ENCODE measurements at regions not wholly inside any gene's neighbourhood (a gene's known extent, or its start where the extent isn't known, plus 50 kb on each side); places are given as distances from the start of the nearest gene placed in this dataset.

GRCh38 chr18:25764777-25765176 lies 325.6 kb downstream of the SS18 start:
- Histone ChIP-seq H3K36me3 (no peaks in the 10 kb centered on the region), H3K27ac (no peak overlapping the region), H3K4me3 (no peak overlapping the region), H3K27me3 (no peaks in the 10 kb centered on the region), H3K9me3 (no peaks in the 10 kb centered on the region), H3K4me1 (ENCODE audit: insufficient read depth) (no peaks in the 10 kb centered on the region)
- DNase-seq = no peak
- 80 to 86% (median 83%) methylated on average over 4 of the region's 4 CpGs for WGBS, 3 donors
- intact Hi-C loops (cut with DNase I) = no loop called here
- TF ChIP-seq CTCF (IDR thresholded peaks at IDR 0.05) = no peak

GRCh38 chr18:25759111-25759510 lies 331.3 kb downstream of the SS18 start:
- Histone ChIP-seq H3K9me3 (no peaks in the 10 kb centered on the region), H3K36me3 (no peaks in the 10 kb centered on the region), H3K4me3 (no peak overlapping the region), H3K27ac (no peak overlapping the region), H3K27me3 (no peaks in the 10 kb centered on the region), H3K4me1 (ENCODE audit: insufficient read depth) (no peaks in the 10 kb centered on the region)
- TF ChIP-seq POLR2A (IDR thresholded peaks at IDR 0.05) = no peak
- no peak for TF ChIP-seq CTCF (IDR thresholded peaks at IDR 0.05)
- no peak for TF ChIP-seq EP300 (IDR thresholded peaks at IDR 0.05)
- intact Hi-C loops (cut with DNase I) = no loop called here
- no peak for DNase-seq
- WGBS, 3 donors = 26 to 31% (median 29%) methylated on average over 1 of the region's 1 CpG

GRCh38 chr18:25743646-25744151 lies 346.7 kb downstream of the SS18 start:
- WGBS, 3 donors = 67 to 75% (median 72%) methylated on average over 7 of the region's 7 CpGs

GRCh38 chr18:25739376-25739775 lies 351.0 kb downstream of the SS18 start:
- Histone ChIP-seq H3K27me3 (no peaks in the 10 kb centered on the region), H3K36me3 (no peaks in the 10 kb centered on the region), H3K4me1 (ENCODE audit: insufficient read depth) (no peaks in the 10 kb centered on the region), H3K9me3 (no peaks in the 10 kb centered on the region), H3K4me3 (no peak overlapping the region), H3K27ac (no peak overlapping the region)
- intact Hi-C loops (cut with DNase I) = no loop called here
- TF ChIP-seq CTCF (IDR thresholded peaks at IDR 0.05) (no peak), POLR2A (IDR thresholded peaks at IDR 0.05) (no peak), EP300 (IDR thresholded peaks at IDR 0.05) (no peak)
- DNase-seq = no peak
- WGBS, 3 donors = 90 to 95% (median 94%) methylated on average over 2 of the region's 2 CpGs

More at GRCh38 chr18:25743646-25744151, 346.7 kb downstream of the SS18 start:
- Histone ChIP-seq H3K27ac (no peak overlapping the region), H3K27me3 (no peaks in the 10 kb centered on the region), H3K4me3 (no peak overlapping the region), H3K9me3 (no peaks in the 10 kb centered on the region), H3K36me3 (no peaks in the 10 kb centered on the region), H3K4me1 (ENCODE audit: insufficient read depth) (no peaks in the 10 kb centered on the region)
- intact Hi-C loops (cut with DNase I) = no loop called here
- no peak for DNase-seq
- no peak for TF ChIP-seq CTCF (IDR thresholded peaks at IDR 0.05)
- TF ChIP-seq EP300 (IDR thresholded peaks at IDR 0.05) = no peak
- no peak for TF ChIP-seq POLR2A (IDR thresholded peaks at IDR 0.05)

All from ovary (tissue), 7 donors.